COLO668 (cell line): ENCODE measurements at regions not wholly inside any gene's neighbourhood (a gene's known extent, or its start where the extent isn't known, plus 50 kb on each side); places are given as distances from the start of the nearest gene placed in this dataset.

ENCODE experiments used
- DNase-seq: peaks from one replicate; lab custom pipeline; 2025; ENCODE audit not compliant: unreplicated experiment; lab: John Stamatoyannopoulos, UW

- DNase-seq = no peak
Measured at GRCh38 chr4:4775493-4776004, 83.9 kb upstream of the MSX1 start.

DNA sequence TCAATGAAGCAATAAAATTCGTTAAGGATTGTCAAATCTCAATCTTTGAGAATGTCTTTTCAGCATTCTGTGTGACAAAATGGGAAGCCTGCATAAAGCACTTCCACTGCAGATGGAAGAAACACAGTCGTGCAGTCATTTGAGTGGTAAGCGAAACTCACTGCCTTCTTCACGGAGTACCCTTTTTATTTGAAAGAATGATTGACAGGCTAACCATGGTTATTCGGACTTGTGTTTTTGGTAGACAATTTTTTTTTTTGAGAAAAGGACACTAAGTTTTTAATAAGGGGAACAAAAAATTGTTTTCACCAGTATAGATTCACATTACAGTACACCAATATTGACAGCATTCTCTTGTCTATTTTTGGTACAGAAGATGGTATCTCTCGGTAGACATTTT is 86.9 kb upstream of the MSX1 start:
- no peak for DNase-seq

GRCh38 chr4:4771160-4771559 is 88.3 kb upstream of the MSX1 start:
- no peak for DNase-seq

DNA sequence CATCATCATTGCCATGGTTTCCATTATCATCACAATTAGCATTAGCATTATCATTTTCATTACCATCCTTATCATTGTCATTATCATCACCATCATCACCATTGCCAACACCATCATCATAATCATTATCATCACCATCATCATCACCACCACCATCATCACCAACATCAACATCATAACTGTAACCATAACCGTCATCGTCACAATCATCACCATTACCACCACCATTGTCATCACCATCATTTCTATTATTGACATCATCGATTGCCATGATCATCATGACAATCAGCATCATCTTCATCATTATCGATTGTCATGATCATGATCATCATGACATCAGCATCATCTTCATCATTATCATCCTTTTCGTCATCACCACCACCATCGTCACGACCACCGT is 88.9 kb upstream of the MSX1 start:
- no peak for DNase-seq

DNA sequence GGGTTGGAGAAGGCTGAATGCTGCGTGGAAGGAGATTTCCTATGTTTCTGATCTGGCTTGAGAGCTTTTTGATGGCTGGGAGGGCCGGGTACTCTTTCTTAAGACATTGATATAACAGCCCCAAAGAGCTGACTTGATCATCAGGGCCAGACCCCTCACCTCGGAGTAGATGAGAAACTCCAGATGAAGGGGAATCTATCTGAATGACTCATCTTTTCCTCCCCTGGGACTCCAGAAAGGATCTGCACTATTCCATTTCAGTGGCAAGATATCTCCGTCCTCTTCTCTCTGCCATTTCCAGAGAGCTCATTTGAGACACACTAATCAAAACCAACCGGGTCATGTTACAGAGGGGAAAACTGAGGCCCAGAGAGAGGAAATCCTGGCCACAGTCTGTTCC is 92.9 kb upstream of the MSX1 start:
- no peak for DNase-seq

- no peak for DNase-seq
Measured at GRCh38 chr4:4765811-4766210, 93.7 kb upstream of the MSX1 start.

- DNase-seq = no peak
Measured at GRCh38 chr4:4764558-4764905, 94.9 kb upstream of the MSX1 start.

- DNase-seq = peak; percentile 5
Measured at GRCh38 chr4:4763822-4764557, 95.5 kb upstream of the MSX1 start.

- DNase-seq = no peak
Measured at GRCh38 chr4:4762909-4763821, 96.3 kb upstream of the MSX1 start.

DNA sequence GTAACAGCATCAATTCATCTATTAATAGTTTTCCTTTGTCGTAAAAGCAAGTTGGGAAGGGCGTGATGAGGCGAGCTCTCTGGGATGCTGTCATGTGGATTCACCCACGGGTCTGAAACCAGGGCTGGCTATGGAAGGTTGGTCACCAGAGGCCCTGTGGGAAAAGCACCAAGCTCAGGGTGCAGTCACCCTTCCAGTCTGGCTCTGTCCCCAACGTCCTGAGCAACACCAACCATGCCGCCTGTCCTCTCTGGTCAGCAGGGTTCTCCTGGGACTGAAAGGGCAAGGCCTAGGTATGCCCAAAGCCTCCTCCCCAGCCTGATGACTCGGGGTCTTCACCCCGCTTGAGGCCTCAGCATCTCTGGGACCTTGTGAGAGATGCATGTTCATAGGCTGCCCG is 97.2 kb upstream of the MSX1 start:
- no peak for DNase-seq

DNA sequence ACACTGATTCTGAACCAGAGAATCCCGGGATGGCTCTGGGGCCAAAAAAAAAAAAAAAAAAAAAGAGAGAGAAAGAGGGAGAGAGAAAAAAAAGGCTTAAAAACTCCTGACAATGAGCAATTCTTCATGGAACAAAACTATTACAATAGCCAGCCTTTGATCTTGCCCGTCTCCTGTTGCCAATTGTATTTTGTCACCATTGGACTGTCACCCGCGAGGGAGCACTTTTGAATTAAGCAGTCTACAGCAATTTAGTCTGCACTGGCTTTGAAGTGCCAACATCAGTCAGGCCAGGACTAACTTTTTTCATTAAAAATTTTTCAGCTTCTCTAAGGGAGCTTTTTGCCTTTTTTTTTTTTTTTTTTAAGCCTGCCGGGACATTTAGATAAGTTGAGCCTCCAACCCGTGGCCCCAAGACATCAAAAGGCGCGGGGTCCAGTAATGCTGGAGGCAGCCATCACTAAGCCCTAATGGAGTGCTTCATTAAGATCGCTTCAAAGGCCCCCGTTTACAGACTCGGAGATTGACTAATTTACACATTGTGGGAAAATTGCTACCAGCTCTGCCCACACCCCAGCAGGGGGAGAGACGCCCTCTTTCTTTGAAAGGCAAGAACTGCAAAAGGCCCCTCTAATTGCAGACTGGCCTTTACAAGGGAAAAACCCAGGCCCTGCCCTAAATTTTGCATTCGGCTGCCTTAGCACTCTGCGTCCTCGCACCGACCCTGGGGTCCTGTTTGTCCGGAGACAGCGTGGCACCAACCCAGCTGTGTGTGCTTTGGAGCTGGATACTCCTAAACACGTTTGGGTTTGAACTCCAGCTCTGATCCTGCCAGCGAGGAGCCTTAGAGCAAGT is 98.1 kb upstream of the MSX1 start:
- no peak for DNase-seq

DNA sequence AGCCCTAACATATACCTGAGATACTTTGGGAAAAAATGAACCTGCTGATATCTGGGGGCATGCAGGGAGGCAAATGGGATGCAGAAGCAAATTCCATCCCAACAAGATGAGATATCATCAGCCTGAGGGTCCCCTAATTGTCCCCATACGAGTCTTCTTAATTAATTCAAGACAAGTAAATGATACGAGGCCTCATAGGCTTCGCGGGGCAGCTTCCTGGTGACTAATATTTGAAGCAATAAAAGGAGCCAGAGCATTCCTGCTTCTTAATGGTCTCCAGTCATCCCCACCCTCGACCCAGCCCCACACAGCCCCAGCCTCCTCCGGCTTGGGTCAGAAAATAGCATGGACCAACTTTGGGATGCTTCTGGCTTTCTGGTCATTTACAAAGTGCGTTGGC is 99.6 kb upstream of the MSX1 start:
- DNase-seq = no peak

DNA sequence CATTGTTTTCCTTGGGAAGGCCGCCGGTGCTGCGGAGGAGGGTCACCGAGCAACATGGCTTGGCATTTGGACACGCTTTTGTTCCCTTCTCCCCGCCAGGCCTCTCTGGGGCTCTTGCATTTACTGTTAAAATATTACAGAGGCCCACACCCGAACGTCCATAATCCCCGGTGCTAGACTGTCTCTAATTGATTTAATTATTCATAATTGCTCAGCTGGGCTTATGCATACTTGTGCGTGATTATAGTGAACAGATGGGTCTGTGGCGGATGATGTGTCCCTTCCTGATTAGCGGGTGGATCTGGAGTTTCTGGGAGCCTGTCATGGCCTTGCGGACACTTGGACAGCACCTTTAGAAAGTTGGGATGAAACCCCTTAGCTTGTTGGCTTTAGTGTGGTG is 100.2 kb upstream of the MSX1 start:
- no peak for DNase-seq

- DNase-seq = no peak
Measured at GRCh38 chr4:4758681-4759080, 100.8 kb upstream of the MSX1 start.

- DNase-seq = no peak
Measured at GRCh38 chr4:4755306-4755705, 104.2 kb upstream of the MSX1 start.

DNA sequence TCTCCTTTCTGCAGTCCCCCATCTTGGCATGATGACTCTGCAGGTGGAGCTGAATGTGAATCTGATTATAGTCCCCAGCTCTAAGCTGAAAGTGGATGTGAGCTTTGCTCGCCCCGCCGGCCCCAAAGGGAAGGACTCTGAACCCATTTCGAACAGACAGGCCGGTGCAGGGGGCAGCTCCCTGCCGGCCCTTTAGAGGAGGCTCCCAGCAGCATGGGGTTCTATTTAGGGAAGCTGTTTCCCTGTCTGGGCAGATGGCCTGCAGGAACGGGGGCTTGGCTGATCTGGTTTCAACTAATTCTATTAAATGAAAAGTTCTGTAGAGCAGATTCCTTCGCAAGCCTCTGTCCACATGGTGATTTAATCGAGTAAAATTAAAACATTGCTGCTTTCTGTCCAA is 104.8 kb upstream of the MSX1 start:
- DNase-seq = no peak

GRCh38 chr4:4753643-4754042 is 105.8 kb upstream of the MSX1 start:
- no peak for DNase-seq

GRCh38 chr4:4752576-4753401 is 106.7 kb upstream of the MSX1 start:
- no peak for DNase-seq

DNA sequence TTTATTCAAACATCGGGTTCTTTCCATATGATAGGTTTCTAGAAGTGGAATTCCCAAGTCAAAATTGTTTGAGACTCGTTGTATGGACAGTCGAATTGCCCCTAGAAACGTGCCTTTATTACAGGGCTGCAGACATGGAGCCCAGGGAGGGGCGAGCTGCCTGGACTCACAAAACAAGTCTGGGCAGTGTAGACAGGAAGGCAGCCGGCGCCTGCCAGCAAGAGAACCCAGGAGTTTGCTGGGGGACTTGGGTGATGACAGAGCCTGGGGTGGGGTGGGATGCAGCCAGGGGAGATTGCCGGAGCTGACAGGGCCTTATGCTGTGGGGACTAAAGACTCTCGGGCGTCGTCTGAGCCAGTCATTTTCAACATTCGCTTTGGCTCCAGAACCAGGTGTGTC is 107.4 kb upstream of the MSX1 start:
- no peak for DNase-seq

- no peak for DNase-seq
Measured at GRCh38 chr4:4750187-4750586, 109.3 kb upstream of the MSX1 start.

- no peak for DNase-seq
Measured at GRCh38 chr4:4749137-4749536, 110.3 kb upstream of the MSX1 start.
